ENCODE measurements at regions not wholly inside any gene's neighbourhood (a gene's known extent, or its start where the extent isn't known, plus 50 kb on each side); places are given as distances from the start of the nearest gene placed in this dataset.

DNA sequence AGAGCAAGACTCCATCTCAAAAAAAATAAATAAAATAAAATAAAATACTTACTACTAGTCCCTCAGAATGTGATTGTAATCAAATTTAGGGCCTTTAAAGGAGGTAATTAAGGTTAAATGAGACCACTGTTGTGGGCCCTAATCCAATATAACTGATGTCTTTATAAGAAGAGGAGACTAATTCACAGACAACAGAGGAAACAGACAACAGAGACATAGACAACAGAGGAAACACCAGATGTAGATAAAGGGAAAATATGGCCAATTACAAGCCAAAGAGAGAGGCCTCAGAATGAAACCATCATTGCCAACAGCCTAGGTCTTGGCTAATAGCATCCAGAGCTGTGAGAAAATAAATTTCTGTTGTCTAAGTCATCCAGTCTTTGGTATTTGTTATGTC is 669.0 kb upstream of the FOXG1 start:
- H3K4me3 Mint-ChIP-seq, result no peak overlapping the region
- H3K9me3 Mint-ChIP-seq, result peaks cover 38% of the 10 kb centered on the region
- H3K27me3 Mint-ChIP-seq (ENCODE audit: low read depth), result no peaks in the 10 kb centered on the region
- no peak overlapping the region for H3K27ac Mint-ChIP-seq
- no peaks in the 10 kb centered on the region for H3K36me3 Mint-ChIP-seq (ENCODE audit: low read depth)
- no peaks in the 10 kb centered on the region for H3K4me1 Mint-ChIP-seq (ENCODE audit: low read depth)
- no peak for DNase-seq (ENCODE audit: low spot score)

DNA sequence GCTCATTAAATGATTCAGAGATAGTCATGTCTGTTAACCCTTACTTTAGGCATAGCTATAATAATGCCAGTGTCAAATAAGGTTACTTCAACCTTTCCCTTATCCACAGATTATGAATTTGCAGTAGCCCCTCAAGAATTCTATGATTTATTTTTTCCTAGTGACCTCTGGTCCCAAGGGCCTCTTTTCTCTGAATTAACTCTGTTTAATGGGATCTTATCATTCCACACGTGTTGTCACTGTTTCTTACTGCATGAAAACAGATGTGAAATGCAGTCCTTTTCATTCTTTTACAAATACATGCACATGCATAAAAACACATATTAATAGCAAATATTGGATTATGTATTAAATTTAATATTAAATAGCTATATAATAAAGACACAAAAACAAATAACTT is 667.7 kb upstream of the FOXG1 start:
- H3K9me3 Mint-ChIP-seq, result peaks cover 34% of the 10 kb centered on the region
- H3K4me3 Mint-ChIP-seq, result no peak overlapping the region
- no peaks in the 10 kb centered on the region for H3K4me1 Mint-ChIP-seq (ENCODE audit: low read depth)
- H3K36me3 Mint-ChIP-seq (ENCODE audit: low read depth), result no peaks in the 10 kb centered on the region
- no peak for DNase-seq (ENCODE audit: low spot score)
- no peaks in the 10 kb centered on the region for H3K27me3 Mint-ChIP-seq (ENCODE audit: low read depth)
- H3K27ac Mint-ChIP-seq, result no peak overlapping the region

DNA sequence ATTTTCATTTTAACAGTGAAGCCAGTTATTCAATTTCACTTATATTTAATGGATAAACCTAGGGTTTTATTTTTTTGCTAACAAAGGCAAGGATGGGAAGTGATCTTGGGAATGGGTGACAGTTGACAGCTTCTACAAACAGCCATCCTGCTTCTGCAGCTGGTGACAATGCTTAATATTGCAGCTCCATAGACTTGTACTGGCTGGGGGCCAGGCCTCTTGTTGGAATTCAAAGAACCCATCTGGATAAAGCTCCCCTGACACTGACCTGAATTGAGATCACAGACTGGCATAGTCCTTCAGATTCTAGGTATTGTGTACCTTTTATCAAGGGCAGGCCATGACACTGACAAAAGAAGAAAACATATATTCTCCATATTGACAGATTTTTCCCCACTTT is 664.6 kb upstream of the FOXG1 start:
- DNase-seq (ENCODE audit: low spot score), result no peak
- Mint-ChIP-seq H3K4me3 (no peak overlapping the region), H3K27me3 (ENCODE audit: low read depth) (no peaks in the 10 kb centered on the region), H3K27ac (no peak overlapping the region), H3K36me3 (ENCODE audit: low read depth) (no peaks in the 10 kb centered on the region), H3K4me1 (ENCODE audit: low read depth) (no peaks in the 10 kb centered on the region), H3K9me3 (peaks cover 41% of the 10 kb centered on the region)

DNA sequence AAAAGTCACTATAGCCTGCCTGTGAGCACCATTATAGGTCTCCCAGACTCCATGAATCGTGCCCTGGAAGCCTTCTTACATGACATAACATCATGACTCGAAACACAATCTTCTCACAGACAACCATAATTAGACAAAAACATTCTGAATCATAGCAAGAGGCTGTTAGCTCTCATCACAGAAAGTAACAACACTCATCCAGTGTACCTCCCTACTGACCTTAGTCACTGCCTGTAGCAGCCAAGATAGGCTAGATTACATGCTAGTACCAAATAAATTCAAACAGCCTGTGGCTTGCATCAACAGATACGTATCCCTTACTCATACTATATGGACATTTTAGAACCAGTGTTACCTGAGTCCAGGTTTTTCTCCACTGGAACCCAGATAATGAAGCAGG is 663.8 kb upstream of the FOXG1 start:
- no peak for DNase-seq (ENCODE audit: low spot score)
- H3K36me3 Mint-ChIP-seq (ENCODE audit: low read depth), result no peaks in the 10 kb centered on the region
- H3K4me1 Mint-ChIP-seq (ENCODE audit: low read depth), result no peaks in the 10 kb centered on the region
- H3K27me3 Mint-ChIP-seq (ENCODE audit: low read depth), result no peaks in the 10 kb centered on the region
- no peak overlapping the region for H3K27ac Mint-ChIP-seq
- peaks cover 41% of the 10 kb centered on the region for H3K9me3 Mint-ChIP-seq
- H3K4me3 Mint-ChIP-seq, result no peak overlapping the region

DNA sequence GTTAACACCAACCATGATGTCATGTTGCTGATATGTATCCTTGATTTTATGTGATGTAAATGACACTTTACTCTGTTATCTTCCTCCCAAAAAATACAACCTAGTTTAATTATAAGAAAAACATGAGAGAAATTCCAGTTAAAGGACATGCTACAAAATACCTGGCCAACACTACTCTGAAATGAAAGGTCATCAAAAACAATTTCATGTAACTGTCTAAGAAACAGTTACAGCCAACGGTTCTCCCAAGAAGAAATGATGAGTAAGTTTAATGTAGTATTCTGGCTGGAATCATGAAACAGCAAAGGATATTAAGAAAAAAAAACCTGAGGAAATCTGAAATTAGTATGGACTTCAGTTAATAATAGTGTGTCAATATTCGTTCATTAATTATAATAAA is 653.3 kb upstream of the FOXG1 start:
- Mint-ChIP-seq H3K27ac (no peak overlapping the region), H3K9me3 (peaks cover 49% of the 10 kb centered on the region)

DNA sequence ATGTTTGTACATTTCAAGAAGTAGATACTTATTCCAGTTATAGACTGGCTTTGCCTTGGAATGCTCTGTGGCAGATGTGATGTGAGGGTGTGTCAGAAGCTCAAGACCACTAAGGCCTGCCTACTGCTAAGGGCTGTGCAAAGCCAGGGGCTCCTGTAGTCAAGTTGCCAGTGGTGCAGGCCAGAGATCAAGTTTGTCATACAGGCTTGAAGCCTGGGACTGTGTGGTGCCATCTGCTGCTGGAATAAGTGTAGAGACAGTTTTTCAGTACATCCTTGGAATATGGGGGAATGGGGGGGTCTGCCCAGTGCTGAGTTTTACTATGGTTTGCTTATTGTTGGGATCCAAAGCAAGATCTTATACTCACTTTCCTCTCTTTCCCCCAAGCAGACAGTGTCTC is 649.9 kb upstream of the FOXG1 start:
- no peak for DNase-seq (ENCODE audit: low spot score)
- no peak overlapping the region for H3K27ac Mint-ChIP-seq
- peaks cover 63% of the 10 kb centered on the region for H3K9me3 Mint-ChIP-seq
- no peaks in the 10 kb centered on the region for H3K36me3 Mint-ChIP-seq (ENCODE audit: low read depth)
- no peak overlapping the region for H3K4me3 Mint-ChIP-seq
- H3K27me3 Mint-ChIP-seq (ENCODE audit: low read depth), result no peaks in the 10 kb centered on the region
- H3K4me1 Mint-ChIP-seq (ENCODE audit: low read depth), result no peaks in the 10 kb centered on the region

More for the DNA sequence above, 653.3 kb upstream of the FOXG1 start:
- no peak for DNase-seq (ENCODE audit: low spot score)
- Mint-ChIP-seq H3K4me3 (no peak overlapping the region), H3K27me3 (ENCODE audit: low read depth) (no peaks in the 10 kb centered on the region), H3K4me1 (ENCODE audit: low read depth) (no peaks in the 10 kb centered on the region), H3K36me3 (ENCODE audit: low read depth) (no peaks in the 10 kb centered on the region)

DNA sequence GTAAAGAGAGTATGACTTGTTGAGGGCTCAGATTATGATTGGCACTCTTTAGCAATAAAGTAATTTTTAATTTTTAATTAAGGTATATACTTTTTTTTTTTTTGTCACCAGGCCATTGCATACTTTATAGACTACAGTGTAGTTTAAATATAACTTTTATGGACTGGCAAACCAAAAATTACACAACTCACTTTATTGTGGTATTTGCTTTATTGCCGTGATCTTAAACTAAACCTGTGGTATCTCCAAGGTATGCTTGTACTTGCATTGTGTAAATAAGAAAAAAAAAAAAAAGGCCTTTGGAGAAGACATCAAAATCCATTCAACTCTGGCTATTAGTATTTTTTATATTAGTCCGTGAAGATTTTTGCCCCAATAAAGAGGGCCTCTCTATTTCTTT is 646.7 kb upstream of the FOXG1 start:
- Mint-ChIP-seq H3K27ac (no peak overlapping the region), H3K36me3 (ENCODE audit: low read depth) (no peaks in the 10 kb centered on the region), H3K4me3 (no peak overlapping the region), H3K4me1 (ENCODE audit: low read depth) (no peaks in the 10 kb centered on the region), H3K9me3 (peaks cover 64% of the 10 kb centered on the region), H3K27me3 (ENCODE audit: low read depth) (no peaks in the 10 kb centered on the region)
- DNase-seq (ENCODE audit: low spot score), result no peak

DNA sequence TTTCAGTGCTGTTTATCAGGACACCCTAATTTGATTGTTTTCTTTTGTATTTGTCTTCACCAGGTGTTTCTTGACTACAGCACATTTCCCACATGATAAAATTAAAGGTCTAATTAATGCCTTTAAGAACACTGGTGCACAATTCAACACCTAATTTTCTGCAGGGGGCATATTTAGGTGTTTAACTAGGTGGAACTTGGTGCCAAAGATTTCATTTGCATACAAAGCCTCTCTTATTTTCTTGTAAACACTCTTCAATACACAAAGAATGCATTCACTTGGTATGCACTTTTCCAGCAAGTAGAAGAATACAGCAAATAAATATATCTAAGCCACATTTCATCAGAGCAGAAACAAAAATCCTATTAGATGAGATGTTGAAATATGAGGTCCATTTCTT is 646.2 kb upstream of the FOXG1 start:
- peaks cover 62% of the 10 kb centered on the region for H3K9me3 Mint-ChIP-seq
- no peaks in the 10 kb centered on the region for H3K4me1 Mint-ChIP-seq (ENCODE audit: low read depth)
- H3K4me3 Mint-ChIP-seq, result no peak overlapping the region
- no peaks in the 10 kb centered on the region for H3K36me3 Mint-ChIP-seq (ENCODE audit: low read depth)
- H3K27ac Mint-ChIP-seq, result no peak overlapping the region
- no peaks in the 10 kb centered on the region for H3K27me3 Mint-ChIP-seq (ENCODE audit: low read depth)
- DNase-seq (ENCODE audit: low spot score), result no peak

DNA sequence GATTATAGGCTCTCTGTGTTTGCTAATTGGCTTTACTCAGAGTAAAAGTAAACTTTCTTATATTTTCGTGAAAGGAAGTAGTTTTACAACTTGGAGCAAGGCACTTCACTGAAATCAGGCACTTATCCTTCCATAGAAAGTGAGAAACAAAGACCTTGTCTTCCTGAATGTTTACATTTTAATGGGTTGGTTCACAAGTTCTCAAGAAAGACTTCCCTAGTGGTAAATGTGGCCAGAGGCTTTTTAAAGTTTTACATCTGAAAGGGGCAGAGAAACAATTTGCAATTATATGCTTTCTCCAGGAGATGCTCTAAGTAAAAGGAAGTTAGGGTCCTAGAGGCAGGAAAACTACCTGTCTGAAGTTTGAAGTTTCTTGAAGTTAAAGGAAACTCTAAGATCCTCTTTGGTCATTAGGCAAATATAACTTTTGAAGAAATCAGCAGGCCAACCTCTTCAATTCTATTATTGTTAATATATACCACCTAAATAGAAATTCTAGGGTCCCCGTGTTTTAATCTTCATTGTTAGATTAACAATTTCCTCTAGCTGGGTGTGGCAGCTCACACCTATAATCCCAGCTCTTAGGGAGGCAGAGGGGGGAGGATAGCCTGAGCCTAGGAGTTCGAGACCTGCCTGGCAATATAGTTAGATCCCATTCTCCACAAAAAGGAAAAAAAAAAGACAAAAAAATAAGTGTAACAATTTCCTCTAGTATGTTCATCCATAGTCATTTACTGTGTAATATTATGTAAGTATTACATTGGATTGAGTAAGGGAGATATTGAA is 644.9 kb upstream of the FOXG1 start:
- H3K27me3 Mint-ChIP-seq (ENCODE audit: low read depth), result no peaks in the 10 kb centered on the region
- H3K4me3 Mint-ChIP-seq, result no peak overlapping the region
- no peak overlapping the region for H3K27ac Mint-ChIP-seq
- no peaks in the 10 kb centered on the region for H3K4me1 Mint-ChIP-seq (ENCODE audit: low read depth)
- no peaks in the 10 kb centered on the region for H3K36me3 Mint-ChIP-seq (ENCODE audit: low read depth)
- no peak for DNase-seq (ENCODE audit: low spot score)
- H3K9me3 Mint-ChIP-seq, result peaks cover 59% of the 10 kb centered on the region

DNA sequence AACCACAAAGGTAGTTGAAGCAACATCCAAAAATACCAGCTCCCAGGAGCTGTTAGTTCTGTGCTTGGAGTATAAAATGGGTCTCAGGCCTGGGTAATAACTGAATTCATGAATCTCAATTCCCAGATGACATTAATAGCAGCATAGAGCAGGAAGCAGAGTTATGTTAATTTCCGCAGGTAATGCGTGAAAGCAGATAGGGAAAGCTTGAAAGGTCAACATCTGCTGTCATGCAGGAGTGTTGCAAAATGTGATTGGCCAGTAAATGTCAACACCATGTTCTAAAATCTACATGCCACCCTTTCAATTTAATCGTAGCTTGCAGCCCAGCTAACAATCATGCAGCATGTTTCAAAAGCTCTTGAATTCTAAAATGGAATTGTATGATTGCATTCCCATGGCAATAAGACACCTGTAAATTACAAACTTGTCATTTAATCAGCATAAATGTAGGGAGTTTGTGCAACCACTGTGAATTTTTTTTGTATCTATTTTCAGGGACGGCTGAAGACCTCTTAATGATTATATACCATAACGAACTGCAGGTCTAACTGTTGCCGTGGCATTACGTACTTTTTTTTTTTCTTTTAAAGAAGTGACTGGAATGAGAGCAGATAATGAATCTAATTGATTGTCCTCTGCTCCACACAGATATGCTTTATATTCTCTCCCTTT is 635.8 kb upstream of the FOXG1 start:
- Mint-ChIP-seq H3K27me3 (ENCODE audit: low read depth) (no peaks in the 10 kb centered on the region), H3K4me3 (no peak overlapping the region), H3K4me1 (ENCODE audit: low read depth) (no peaks in the 10 kb centered on the region), H3K9me3 (peaks cover 66% of the 10 kb centered on the region), H3K27ac (no peak overlapping the region), H3K36me3 (ENCODE audit: low read depth) (no peaks in the 10 kb centered on the region)
- no peak for DNase-seq (ENCODE audit: low spot score)

DNA sequence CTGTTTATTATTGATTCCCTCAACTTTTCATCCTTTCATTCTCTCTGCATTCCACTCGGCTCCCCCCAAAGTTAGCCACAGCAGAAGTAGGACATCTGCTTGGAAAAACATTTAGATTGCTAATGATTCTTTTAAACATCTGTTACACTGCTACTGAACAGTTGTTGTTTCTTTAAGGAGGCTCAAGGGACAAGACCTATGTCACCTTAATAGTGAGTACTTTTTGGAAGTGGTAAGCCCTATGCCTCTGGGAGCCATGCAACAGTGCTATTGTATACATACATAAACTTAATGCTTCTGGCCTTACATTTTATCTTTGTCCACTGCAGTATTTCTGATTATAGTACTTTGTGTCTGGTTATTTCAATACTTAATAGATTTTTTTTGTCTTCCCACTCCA is 628.2 kb upstream of the FOXG1 start:
- Mint-ChIP-seq H3K4me3 (no peak overlapping the region), H3K4me1 (ENCODE audit: low read depth) (no peaks in the 10 kb centered on the region), H3K27me3 (ENCODE audit: low read depth) (no peaks in the 10 kb centered on the region), H3K9me3 (peaks cover 50% of the 10 kb centered on the region), H3K36me3 (ENCODE audit: low read depth) (no peaks in the 10 kb centered on the region), H3K27ac (no peak overlapping the region)
- DNase-seq (ENCODE audit: low spot score), result no peak

DNA sequence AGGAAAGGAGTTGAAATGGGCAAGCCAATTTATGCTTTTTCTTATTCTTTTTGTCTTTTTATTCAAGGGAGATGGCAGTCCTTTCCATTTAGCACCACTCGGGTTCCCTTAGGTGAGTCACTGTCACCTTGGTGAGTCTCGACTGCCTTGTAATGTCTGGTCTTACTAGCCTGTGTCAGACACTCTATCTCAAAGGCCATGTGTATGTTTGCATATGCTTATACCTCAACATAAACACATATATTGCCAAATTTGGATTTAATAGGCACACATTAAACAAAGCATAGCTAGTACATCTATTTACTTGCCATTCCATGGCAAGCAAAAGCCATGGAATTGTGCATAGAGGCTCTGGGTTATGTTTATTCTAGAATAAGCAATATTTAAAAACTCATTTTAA is 624.9 kb upstream of the FOXG1 start:
- Mint-ChIP-seq H3K27ac (no peak overlapping the region), H3K27me3 (ENCODE audit: low read depth) (no peaks in the 10 kb centered on the region), H3K36me3 (ENCODE audit: low read depth) (no peaks in the 10 kb centered on the region), H3K4me3 (no peak overlapping the region), H3K4me1 (ENCODE audit: low read depth) (no peaks in the 10 kb centered on the region), H3K9me3 (peaks cover 40% of the 10 kb centered on the region)
- DNase-seq (ENCODE audit: low spot score), result no peak

DNA sequence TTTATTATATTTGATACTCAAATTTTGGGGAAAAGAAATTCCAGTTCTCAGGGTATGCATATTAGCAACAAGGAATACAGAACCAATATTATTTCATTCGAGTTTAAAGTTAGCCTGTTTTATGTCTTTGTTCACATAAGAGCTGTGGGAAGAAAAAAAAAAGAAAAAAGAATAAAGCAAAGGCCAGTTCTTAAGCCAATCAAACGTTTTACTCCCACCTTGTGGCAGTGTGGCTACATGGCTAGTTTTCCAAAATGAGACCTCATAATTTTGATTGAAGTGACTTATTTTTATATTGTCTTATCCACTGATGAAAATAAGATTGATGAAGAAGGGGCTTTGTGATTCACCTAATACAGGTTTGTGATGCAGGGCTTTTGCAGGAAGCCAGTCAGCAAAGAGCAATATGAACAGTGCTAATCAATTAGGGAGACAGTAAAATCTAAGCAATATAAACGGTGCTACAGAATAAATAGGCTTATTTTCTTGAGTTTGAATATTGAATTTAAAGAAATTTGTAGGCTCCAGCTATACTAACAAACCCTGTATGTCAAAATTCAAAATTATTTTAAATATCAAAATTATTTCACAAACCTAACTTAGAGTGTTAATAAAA is 624.1 kb upstream of the FOXG1 start:
- no peak for DNase-seq (ENCODE audit: low spot score)
- Mint-ChIP-seq H3K4me3 (no peak overlapping the region), H3K27me3 (ENCODE audit: low read depth) (no peaks in the 10 kb centered on the region), H3K4me1 (ENCODE audit: low read depth) (no peaks in the 10 kb centered on the region), H3K27ac (no peak overlapping the region), H3K9me3 (peaks cover 46% of the 10 kb centered on the region), H3K36me3 (ENCODE audit: low read depth) (no peaks in the 10 kb centered on the region)

DNA sequence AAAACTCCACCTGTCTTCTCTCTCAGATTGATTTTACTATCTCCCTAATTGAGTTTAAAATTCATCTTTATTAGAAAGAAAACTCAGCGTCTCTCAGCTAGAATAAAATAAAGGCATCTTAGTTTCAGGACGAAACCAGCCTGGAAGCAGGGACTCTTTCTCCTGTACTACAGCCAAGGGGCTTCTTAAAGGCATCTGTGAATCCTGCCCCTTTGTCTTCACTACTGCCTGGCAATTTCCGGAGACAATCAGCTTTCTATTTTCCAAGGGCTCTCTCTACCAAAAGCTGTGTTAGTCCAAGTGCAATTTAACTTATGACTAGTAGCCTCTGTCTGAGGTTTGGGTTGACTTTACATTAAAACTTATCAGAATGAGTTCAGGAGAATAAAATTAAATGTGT is 623.3 kb upstream of the FOXG1 start:
- H3K4me1 Mint-ChIP-seq (ENCODE audit: low read depth), result no peaks in the 10 kb centered on the region
- H3K27me3 Mint-ChIP-seq (ENCODE audit: low read depth), result no peaks in the 10 kb centered on the region
- no peak overlapping the region for H3K4me3 Mint-ChIP-seq
- H3K27ac Mint-ChIP-seq, result no peak overlapping the region
- no peaks in the 10 kb centered on the region for H3K36me3 Mint-ChIP-seq (ENCODE audit: low read depth)
- H3K9me3 Mint-ChIP-seq, result peaks cover 44% of the 10 kb centered on the region
- no peak for DNase-seq (ENCODE audit: low spot score)
